ENCODE measurements at regions not wholly inside any gene's neighbourhood (a gene's known extent, or its start where the extent isn't known, plus 50 kb on each side); places are given as distances from the start of the nearest gene placed in this dataset.

DNA sequence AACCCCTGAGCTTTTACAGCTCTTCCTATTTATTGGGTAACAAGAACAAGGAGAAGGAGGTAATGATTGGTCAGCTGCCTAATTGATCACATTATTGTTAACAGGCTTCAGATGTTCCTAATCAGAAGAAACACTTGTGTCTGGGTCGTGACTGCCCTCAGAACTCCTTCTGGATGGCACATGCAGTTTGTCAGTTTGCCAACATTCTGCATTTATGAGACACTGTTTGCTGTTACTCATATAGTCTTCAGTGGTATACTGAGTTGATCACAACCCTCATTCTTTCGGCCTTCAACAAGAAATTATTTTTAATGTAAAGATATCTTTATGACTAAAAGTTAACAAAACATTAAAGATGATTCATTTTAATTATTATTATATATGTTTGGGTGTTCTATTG is 95.7 kb upstream of the DOCK10 start:
- no peak for DNase-seq (ENCODE audit: low read depth, low spot score)

DNA sequence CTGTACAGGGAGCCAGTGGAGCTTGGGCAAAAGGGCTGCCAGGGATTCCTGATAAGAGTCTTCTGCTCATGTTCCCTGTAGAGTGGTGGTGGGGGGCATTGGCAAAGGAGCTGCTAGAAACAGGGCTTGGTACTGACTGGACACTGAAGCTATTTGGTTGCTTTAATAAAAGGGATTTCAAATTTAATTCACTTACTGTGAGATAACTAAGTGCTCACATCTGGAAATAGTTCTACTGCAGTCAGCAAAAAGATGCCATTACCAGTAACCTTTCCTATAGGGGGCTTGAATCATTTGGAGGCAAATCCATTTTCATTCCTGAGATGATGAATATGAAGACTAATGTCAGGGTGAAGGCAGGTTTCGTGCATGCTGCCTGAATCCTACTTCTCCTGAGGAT is 94.3 kb upstream of the DOCK10 start:
- no peak overlapping the region for H3K4me3 ChIP-seq (ENCODE audit: low read depth in 2 of 2, low read length in 2 of 2)
- no peaks in the 10 kb centered on the region for H3K36me3 ChIP-seq (ENCODE audit: control insufficient read depth, insufficient read depth, low read length)
- 0 out of 2 replicates have a peak, but pooled peaks cover under 1% of the 10 kb centered on the region for H3K9me3 ChIP-seq (ENCODE audit: control insufficient read depth, insufficient read depth, low read depth, low read length)
- CTCF ChIA-PET = no interaction called here
- no peak for TF ChIP-seq SIN3A (IDR thresholded peaks at IDR 0.05; ENCODE audit: borderline replicate concordance, insufficient read depth, low read depth, low read length)
- TF ChIP-seq TCF7L2 (IDR thresholded peaks at IDR 0.05; ENCODE audit: low read depth, low read length) = no peak
- TF ChIP-seq, protein P1, sequence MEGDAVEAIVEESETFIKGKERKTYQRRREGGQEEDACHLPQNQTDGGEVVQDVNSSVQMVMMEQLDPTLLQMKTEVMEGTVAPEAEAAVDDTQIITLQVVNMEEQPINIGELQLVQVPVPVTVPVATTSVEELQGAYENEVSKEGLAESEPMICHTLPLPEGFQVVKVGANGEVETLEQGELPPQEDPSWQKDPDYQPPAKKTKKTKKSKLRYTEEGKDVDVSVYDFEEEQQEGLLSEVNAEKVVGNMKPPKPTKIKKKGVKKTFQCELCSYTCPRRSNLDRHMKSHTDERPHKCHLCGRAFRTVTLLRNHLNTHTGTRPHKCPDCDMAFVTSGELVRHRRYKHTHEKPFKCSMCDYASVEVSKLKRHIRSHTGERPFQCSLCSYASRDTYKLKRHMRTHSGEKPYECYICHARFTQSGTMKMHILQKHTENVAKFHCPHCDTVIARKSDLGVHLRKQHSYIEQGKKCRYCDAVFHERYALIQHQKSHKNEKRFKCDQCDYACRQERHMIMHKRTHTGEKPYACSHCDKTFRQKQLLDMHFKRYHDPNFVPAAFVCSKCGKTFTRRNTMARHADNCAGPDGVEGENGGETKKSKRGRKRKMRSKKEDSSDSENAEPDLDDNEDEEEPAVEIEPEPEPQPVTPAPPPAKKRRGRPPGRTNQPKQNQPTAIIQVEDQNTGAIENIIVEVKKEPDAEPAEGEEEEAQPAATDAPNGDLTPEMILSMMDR (IDR thresholded peaks at IDR 0.05) = no peak
- no peak for TF ChIP-seq POLR2AphosphoS5 (IDR thresholded peaks at IDR 0.05; ENCODE audit: low read depth, low read length)
- TF ChIP-seq, protein P2, sequence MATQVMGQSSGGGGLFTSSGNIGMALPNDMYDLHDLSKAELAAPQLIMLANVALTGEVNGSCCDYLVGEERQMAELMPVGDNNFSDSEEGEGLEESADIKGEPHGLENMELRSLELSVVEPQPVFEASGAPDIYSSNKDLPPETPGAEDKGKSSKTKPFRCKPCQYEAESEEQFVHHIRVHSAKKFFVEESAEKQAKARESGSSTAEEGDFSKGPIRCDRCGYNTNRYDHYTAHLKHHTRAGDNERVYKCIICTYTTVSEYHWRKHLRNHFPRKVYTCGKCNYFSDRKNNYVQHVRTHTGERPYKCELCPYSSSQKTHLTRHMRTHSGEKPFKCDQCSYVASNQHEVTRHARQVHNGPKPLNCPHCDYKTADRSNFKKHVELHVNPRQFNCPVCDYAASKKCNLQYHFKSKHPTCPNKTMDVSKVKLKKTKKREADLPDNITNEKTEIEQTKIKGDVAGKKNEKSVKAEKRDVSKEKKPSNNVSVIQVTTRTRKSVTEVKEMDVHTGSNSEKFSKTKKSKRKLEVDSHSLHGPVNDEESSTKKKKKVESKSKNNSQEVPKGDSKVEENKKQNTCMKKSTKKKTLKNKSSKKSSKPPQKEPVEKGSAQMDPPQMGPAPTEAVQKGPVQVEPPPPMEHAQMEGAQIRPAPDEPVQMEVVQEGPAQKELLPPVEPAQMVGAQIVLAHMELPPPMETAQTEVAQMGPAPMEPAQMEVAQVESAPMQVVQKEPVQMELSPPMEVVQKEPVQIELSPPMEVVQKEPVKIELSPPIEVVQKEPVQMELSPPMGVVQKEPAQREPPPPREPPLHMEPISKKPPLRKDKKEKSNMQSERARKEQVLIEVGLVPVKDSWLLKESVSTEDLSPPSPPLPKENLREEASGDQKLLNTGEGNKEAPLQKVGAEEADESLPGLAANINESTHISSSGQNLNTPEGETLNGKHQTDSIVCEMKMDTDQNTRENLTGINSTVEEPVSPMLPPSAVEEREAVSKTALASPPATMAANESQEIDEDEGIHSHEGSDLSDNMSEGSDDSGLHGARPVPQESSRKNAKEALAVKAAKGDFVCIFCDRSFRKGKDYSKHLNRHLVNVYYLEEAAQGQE (IDR thresholded peaks at IDR 0.05; ENCODE audit: insufficient read depth in 1 of 2, low read depth in 2 of 2, low read length in 1 of 2) = no peak
- H3K27me3 ChIP-seq (ENCODE audit: control insufficient read depth, insufficient read depth, low read length) = no peaks in the 10 kb centered on the region
- ATAC-seq (no peak), DNase-seq (ENCODE audit: low read depth, low spot score) (no peak)
- POLR2A ChIA-PET = no interaction called here
- intact Hi-C loops (cut with micrococcal nuclease; ENCODE audit: unreplicated experiment) = no loop called here
- no peak overlapping the region for H3K27ac ChIP-seq (ENCODE audit: low read length)
- BruUV-seq (replicated peaks) = no TSS peak
- in situ Hi-C loops (cut with HindIII; ENCODE audit: low pct_unique_long_range_greater_than_20kb, low sequenced_read_pairs) = no loop called here
- H3K4me1 ChIP-seq (ENCODE audit: control insufficient read depth, insufficient read depth, low read length) = no peaks in the 10 kb centered on the region

More for the DNA sequence above, 95.7 kb upstream of the DOCK10 start:
- POLR2A ChIA-PET = no interaction called here
- intact Hi-C loops (cut with micrococcal nuclease; ENCODE audit: unreplicated experiment) = no loop called here
- in situ Hi-C loops (cut with HindIII; ENCODE audit: low pct_unique_long_range_greater_than_20kb, low sequenced_read_pairs) = no loop called here
- TF ChIP-seq SIN3A (IDR thresholded peaks at IDR 0.05; ENCODE audit: borderline replicate concordance, insufficient read depth, low read depth, low read length) = no peak
- no peak for TF ChIP-seq POLR2AphosphoS5 (IDR thresholded peaks at IDR 0.05; ENCODE audit: low read depth, low read length)
- TF ChIP-seq, protein P1 (IDR thresholded peaks at IDR 0.05) = no peak
- TF ChIP-seq TCF7L2 (IDR thresholded peaks at IDR 0.05; ENCODE audit: low read depth, low read length) = no peak
- TF ChIP-seq, protein P2 (IDR thresholded peaks at IDR 0.05; ENCODE audit: insufficient read depth in 1 of 2, low read depth in 2 of 2, low read length in 1 of 2) = no peak
- Histone ChIP-seq H3K9me3 (ENCODE audit: control insufficient read depth, insufficient read depth, low read depth, low read length) (0 out of 2 replicates have a peak, but pooled peaks cover 2% of the 10 kb centered on the region), H3K27ac (ENCODE audit: low read length) (no peak overlapping the region), H3K4me1 (ENCODE audit: control insufficient read depth, insufficient read depth, low read length) (no peaks in the 10 kb centered on the region), H3K4me3 (ENCODE audit: low read depth in 2 of 2, low read length in 2 of 2) (no peak overlapping the region), H3K27me3 (ENCODE audit: control insufficient read depth, insufficient read depth, low read length) (no peaks in the 10 kb centered on the region), H3K36me3 (ENCODE audit: control insufficient read depth, insufficient read depth, low read length) (no peaks in the 10 kb centered on the region)
- ATAC-seq = no peak
- no TSS peak for BruUV-seq (replicated peaks)
- CTCF ChIA-PET = no interaction called here

All from Panc1 (cell line).